Liver (tissue), 8 donors: ENCODE measurements at regions not wholly inside any gene's neighbourhood (a gene's known extent, or its start where the extent isn't known, plus 50 kb on each side); places are given as distances from the start of the nearest gene placed in this dataset.

Experiments
- DNase-seq: peaks from one replicate; pipeline ENCODE4 v3.0.0-alpha.2; 2017; ENCODE audit warnings: low spot score
- H3K27ac ChIP-seq, 2 donors: one replicate each; pipeline ENCODE4 v1.7.0; 2013; ENCODE audit warnings: inconsistent platforms in 2 of 2, low read length in 2 of 2, control low read depth in 1 of 2, low read depth in 1 of 2, mild to moderate bottlenecking in 1 of 2
- H3K27me3 ChIP-seq, 4 donors: one replicate each; pipeline versions ENCODE4 v1.6.1 to v1.7.0; 2013; ENCODE audit warnings: low read length in 3 of 4, inconsistent platforms in 1 of 4, mild to moderate bottlenecking in 1 of 4, moderate library complexity in 1 of 4; ENCODE audit not compliant: control insufficient read depth in 4 of 4, insufficient read depth in 4 of 4
- H3K36me3 ChIP-seq, 4 donors: one replicate each; pipeline versions ENCODE4 v1.6.1 to v1.7.0; 2013; ENCODE audit warnings: low read length in 3 of 4, mild to moderate bottlenecking in 3 of 4, low read depth in 1 of 4, moderate library complexity in 1 of 4; ENCODE audit not compliant: control insufficient read depth in 4 of 4, insufficient read depth in 3 of 4
- H3K4me1 ChIP-seq, 4 donors: one replicate each; pipeline versions ENCODE4 v1.6.1 to v1.7.0; 2013; ENCODE audit warnings: low read length in 3 of 4, mild to moderate bottlenecking in 3 of 4, moderate library complexity in 1 of 4; ENCODE audit not compliant: control insufficient read depth in 4 of 4, insufficient read depth in 4 of 4
- H3K4me3 ChIP-seq, 3 donors: one replicate each; pipeline versions ENCODE4 v1.6.1 to v1.7.0; 2013; ENCODE audit warnings: low read length in 3 of 3, control low read depth in 1 of 3, low read depth in 1 of 3, mild to moderate bottlenecking in 1 of 3
- H3K9ac ChIP-seq, 2 donors: one replicate each; pipeline ENCODE4 v1.7.0; 2013; ENCODE audit warnings: low read length in 2 of 2, mild to moderate bottlenecking in 2 of 2, moderate library complexity in 2 of 2, control low read depth in 1 of 2, low read depth in 1 of 2
- H3K9me3 ChIP-seq, 4 donors: one replicate each; pipeline versions ENCODE4 v1.6.1 to v1.7.0; 2013; ENCODE audit warnings: low read length in 3 of 4; ENCODE audit not compliant: control insufficient read depth in 4 of 4
- ATF3 ChIP-seq: IDR thresholded peaks from 2 replicates; pipeline ENCODE4 v1.6.1; 2016; ENCODE audit warnings: antibody characterized with exemption
- CTCF ChIP-seq: fragments of 150-350 bp; IDR thresholded peaks from 2 replicates; pipeline ENCODE4 v1.5.1; 2017; ENCODE audit warnings: improper control_type of control experiment, low read depth, low read length; ENCODE audit not compliant: missing input control
- EGR1 ChIP-seq, 2 donors: IDR thresholded peaks; 2 replicates each; pipeline ENCODE4 v1.6.1; 2016 to 2018; ENCODE audit warnings: antibody characterized with exemption in 2 of 2, low read depth in 2 of 2
- GABPA ChIP-seq, 2 donors: IDR thresholded peaks in 1 of 2; conservative IDR thresholded peaks in 1 of 2; 2 replicates each; pipeline ENCODE4 v1.6.1; 2016; ENCODE audit warnings: antibody characterized with exemption in 2 of 2, mild to moderate bottlenecking in 1 of 2, moderate library complexity in 1 of 2
- HNF4A ChIP-seq, 2 donors: conservative IDR thresholded peaks; 2 replicates each; pipeline ENCODE4 v1.6.1; 2016; ENCODE audit warnings: antibody characterized with exemption in 2 of 2, mild to moderate bottlenecking in 2 of 2
- MAX ChIP-seq: IDR thresholded peaks from 2 replicates; pipeline ENCODE4 v1.6.1; 2016; ENCODE audit warnings: antibody characterized with exemption
- RAD21 ChIP-seq, 2 donors: IDR thresholded peaks; 2 replicates each; pipeline ENCODE4 v1.6.1; 2016; ENCODE audit warnings: antibody characterized with exemption in 2 of 2, mild to moderate bottlenecking in 2 of 2
- SP1 ChIP-seq: IDR thresholded peaks from 2 replicates; pipeline ENCODE4 v1.6.1; 2018; ENCODE audit warnings: antibody characterized with exemption, mild to moderate bottlenecking
- TAF1 ChIP-seq: conservative IDR thresholded peaks from 2 replicates; pipeline ENCODE4 v1.6.1; 2016; ENCODE audit warnings: antibody characterized with exemption, mild to moderate bottlenecking
- YY1 ChIP-seq: IDR thresholded peaks from 2 replicates; pipeline ENCODE4 v1.6.1; 2016; ENCODE audit warnings: antibody characterized with exemption, mild to moderate bottlenecking
- WGBS: extraction: QIAGEN DNeasy Blood & Tissue Kit; methylation state at CpG from one replicate; pipeline ENCODE4 v1.1.7; 2013; 5-methylcytosine and 5-hydroxymethylcytosine counted together
- donor health status: healthy.
- donor health status: healthy.
- donor health status: healthy.
- donor health status: healthy.
- donor health status: healthy.

- no peak for TF ChIP-seq ATF3
- TF ChIP-seq GABPA (IDR thresholded peaks at IDR 0.05 in 1 of 2, conservative IDR thresholded peaks at IDR 0.05 in 1 of 2), result no peak
- no peak for TF ChIP-seq YY1
- TF ChIP-seq RAD21 (IDR thresholded peaks at IDR 0.05), result no peak
- TF ChIP-seq CTCF, result no peak
- no peak for TF ChIP-seq HNF4A (conservative IDR thresholded peaks at IDR 0.05)
- no peak overlapping the region for H3K4me3 ChIP-seq
- no peaks in the 10 kb centered on the region for H3K9me3 ChIP-seq
- no peaks in the 10 kb centered on the region for H3K27me3 ChIP-seq
- WGBS, result 79% methylated on average over 4 of the region's 4 CpGs
- H3K36me3 ChIP-seq, result no peaks in the 10 kb centered on the region
- no peak for DNase-seq
- H3K4me1 ChIP-seq, result no peaks in the 10 kb centered on the region
- no peak overlapping the region for H3K9ac ChIP-seq
- no peak overlapping the region for H3K27ac ChIP-seq
These were observed 174.6 kb downstream of the CHRM3 start for GRCh38 chr1:239560921-239561320.

GRCh38 chr1:239562095-239562494 lies 175.7 kb downstream of the CHRM3 start:
- Histone ChIP-seq H3K27ac (no peak overlapping the region), H3K27me3 (no peaks in the 10 kb centered on the region), H3K36me3 (no peaks in the 10 kb centered on the region), H3K9me3 (no peaks in the 10 kb centered on the region), H3K4me3 (no peak overlapping the region), H3K4me1 (no peaks in the 10 kb centered on the region), H3K9ac (no peak overlapping the region)
- 66% methylated on average over 6 of the region's 6 CpGs for WGBS
- no peak for DNase-seq
- no peak for TF ChIP-seq SP1
- no peak for TF ChIP-seq GABPA (IDR thresholded peaks at IDR 0.05 in 1 of 2, conservative IDR thresholded peaks at IDR 0.05 in 1 of 2)
- no peak for TF ChIP-seq MAX
- no peak for TF ChIP-seq CTCF

- no peaks in the 10 kb centered on the region for H3K36me3 ChIP-seq
- H3K9me3 ChIP-seq, result no peaks in the 10 kb centered on the region
- no peaks in the 10 kb centered on the region for H3K4me1 ChIP-seq
- H3K4me3 ChIP-seq, result no peak overlapping the region
- WGBS, result 33% methylated on average over 2 of the region's 2 CpGs
- no peak overlapping the region for H3K9ac ChIP-seq
- H3K27me3 ChIP-seq, result no peaks in the 10 kb centered on the region
- no peak for TF ChIP-seq TAF1
- no peak for TF ChIP-seq EGR1 (IDR thresholded peaks at IDR 0.05; ENCODE audit: low read depth in 2 of 2)
- H3K27ac ChIP-seq, result no peak overlapping the region
- DNase-seq, result no peak
These were observed 177.3 kb downstream of the CHRM3 start for GRCh38 chr1:239563681-239564080.
